ENCODE measurements at regions not wholly inside any gene's neighbourhood (a gene's known extent, or its start where the extent isn't known, plus 50 kb on each side); places are given as distances from the start of the nearest gene placed in this dataset.
"Not testable (repeated sequence)": the region's sequence is repeated elsewhere in the genome, so short reads cannot be mapped to it uniquely, and the experiment has no call there.

GRCh38 chr5:119694284-119694683 is 64.9 kb downstream of the FAM170A start:
- Histone ChIP-seq H3K9me3 (no peaks in the 10 kb centered on the region), H3K4me1 (no peaks in the 10 kb centered on the region), H3K27me3 (no peaks in the 10 kb centered on the region), H3K4me3 (no peak overlapping the region), H3K27ac (no peak overlapping the region), H3K36me3 (ENCODE audit: low read depth, missing control alignments) (no peaks in the 10 kb centered on the region)
- DNase-seq = no peak
- WGBS, 2 donors = 60 to 62% methylated on average over 3 of the region's 3 CpGs
- intact Hi-C loops (cut with DNase I; ENCODE audit: low total_unique reads) = no loop called here
- TF ChIP-seq POLR2A (IDR thresholded peaks at IDR 0.05) (no peak), CTCF (IDR thresholded peaks at IDR 0.05) (no peak)

- DNase-seq = no peak
- intact Hi-C loops (cut with DNase I; ENCODE audit: low total_unique reads) = no loop called here
- H3K27ac ChIP-seq = no peak overlapping the region
- H3K36me3 ChIP-seq (ENCODE audit: low read depth, missing control alignments) = no peaks in the 10 kb centered on the region
- no peaks in the 10 kb centered on the region for H3K27me3 ChIP-seq
- TF ChIP-seq POLR2A (IDR thresholded peaks at IDR 0.05) = no peak
- no peaks in the 10 kb centered on the region for H3K9me3 ChIP-seq
- no peaks in the 10 kb centered on the region for H3K4me1 ChIP-seq
- WGBS, 2 donors = 90 to 91% methylated on average over 9 of the region's 9 CpGs
- H3K4me3 ChIP-seq = no peak overlapping the region
Measured at GRCh38 chr5:119706049-119706448, 76.7 kb downstream of the FAM170A start.

- no peaks in the 10 kb centered on the region for H3K27me3 ChIP-seq
- no peak for DNase-seq
- no peak overlapping the region for H3K4me3 ChIP-seq
- H3K36me3 ChIP-seq (ENCODE audit: low read depth, missing control alignments) = no peaks in the 10 kb centered on the region
- H3K4me1 ChIP-seq = no peaks in the 10 kb centered on the region
- intact Hi-C loops (cut with DNase I; ENCODE audit: low total_unique reads) = no loop called here
- TF ChIP-seq POLR2A (IDR thresholded peaks at IDR 0.05) = no peak
- H3K9me3 ChIP-seq = no peaks in the 10 kb centered on the region
- 79 to 83% methylated on average over 2 of the region's 2 CpGs for WGBS, 2 donors
- H3K27ac ChIP-seq = no peak overlapping the region
Measured at GRCh38 chr5:119708076-119708790, 78.9 kb downstream of the FAM170A start.

- H3K4me1 ChIP-seq = no peaks in the 10 kb centered on the region
- no peaks in the 10 kb centered on the region for H3K27me3 ChIP-seq
- intact Hi-C loops (cut with DNase I; ENCODE audit: low total_unique reads) = no loop called here
- DNase-seq = no peak
- no peak overlapping the region for H3K4me3 ChIP-seq
- H3K9me3 ChIP-seq = no peaks in the 10 kb centered on the region
- no peak for TF ChIP-seq CTCF (IDR thresholded peaks at IDR 0.05)
- TF ChIP-seq POLR2A (IDR thresholded peaks at IDR 0.05) = no peak
- H3K36me3 ChIP-seq (ENCODE audit: low read depth, missing control alignments) = no peaks in the 10 kb centered on the region
- WGBS, 2 donors = 60 to 62% methylated on average over 2 of the region's 2 CpGs
- no peak overlapping the region for H3K27ac ChIP-seq
Measured at GRCh38 chr5:119721775-119722174, 92.4 kb downstream of the FAM170A start.

- H3K36me3 ChIP-seq (ENCODE audit: low read depth, missing control alignments); H3K27ac ChIP-seq; H3K4me3 ChIP-seq; DNase-seq; H3K9me3 ChIP-seq; intact Hi-C loops (cut with DNase I; ENCODE audit: low total_unique reads); H3K4me1 ChIP-seq; H3K27me3 ChIP-seq: not testable (repeated sequence)
- WGBS, 2 donors = 85 to 90% methylated on average over 2 of the region's 2 CpGs
Measured at GRCh38 chr5:119725291-119725690, 95.9 kb downstream of the FAM170A start.

- Histone ChIP-seq H3K4me1 (no peaks in the 10 kb centered on the region), H3K27me3 (no peaks in the 10 kb centered on the region), H3K27ac (no peak overlapping the region), H3K36me3 (ENCODE audit: low read depth, missing control alignments) (no peaks in the 10 kb centered on the region), H3K4me3 (no peak overlapping the region), H3K9me3 (no peaks in the 10 kb centered on the region)
- DNase-seq = no peak
- TF ChIP-seq POLR2A (IDR thresholded peaks at IDR 0.05) (no peak), CTCF (IDR thresholded peaks at IDR 0.05) (no peak)
- intact Hi-C loops (cut with DNase I; ENCODE audit: low total_unique reads) = no loop called here
Measured at GRCh38 chr5:119726544-119726943, 97.2 kb downstream of the FAM170A start.
